H1 (cell line): ENCODE measurements at regions not wholly inside any gene's neighbourhood (a gene's known extent, or its start where the extent isn't known, plus 50 kb on each side); places are given as distances from the start of the nearest gene placed in this dataset.

Source experiments
- CTCF ChIA-PET: fragments of 300-600 bp; sonication (Branson Sonifier 250); formaldehyde crosslinking; loops from one replicate; lab custom pipeline; 2021; ENCODE audit not compliant: partially characterized antibody; lab: Charles Lee
- POLR2A ChIA-PET: fragments of 300-600 bp; sonication (Branson Sonifier 250); formaldehyde crosslinking; loops from one replicate; lab custom pipeline; 2021; ENCODE audit warnings: inconsistent platforms; ENCODE audit not compliant: partially characterized antibody; lab: Charles Lee
- DNase-seq, 2 experiments: peaks; one replicate each; pipeline versions ENCODE4 v3.0.0 to v3.0.0-alpha.2; 2010 to 2022; ENCODE audit warnings: low spot score in 2 of 2, low read depth in 1 of 2, mixed read lengths in 1 of 2
- FAIRE-seq: peaks from 2 replicates; lab custom pipeline; 2011; peaks lifted over from hg19 to GRCh38; lab: Jason Lieb, UNC
- H2AFZ ChIP-seq: 2 replicates; pipeline ENCODE4 v1.8.1; 2012; ENCODE audit warnings: low read length, inconsistent platforms
- H2AK5ac ChIP-seq: 2 replicates; pipeline ENCODE4 v1.6.1; 2013; ENCODE audit warnings: low read depth, low read length
- H2BK120ac ChIP-seq: replicated peaks from 2 replicates; pipeline ENCODE3; 2013; ENCODE audit warnings: low read depth, low read length, inconsistent platforms
- H2BK12ac ChIP-seq: 2 replicates; pipeline ENCODE4 v1.6.1; 2013; ENCODE audit warnings: low read depth, low read length
- H2BK15ac ChIP-seq: 2 replicates; pipeline ENCODE4 v1.6.1; 2013; ENCODE audit warnings: low read length
- H2BK20ac ChIP-seq: 2 replicates; pipeline ENCODE4 v1.6.1; 2013; ENCODE audit warnings: low read length
- H2BK5ac ChIP-seq: 2 replicates; pipeline ENCODE4 v1.6.1; 2013; ENCODE audit warnings: low read depth, low read length
- H3K14ac ChIP-seq: 2 replicates; pipeline ENCODE4 v1.6.1; 2013; ENCODE audit warnings: inconsistent platforms; ENCODE audit not compliant: insufficient read length
- H3K18ac ChIP-seq: 2 replicates; pipeline ENCODE4 v1.6.1; 2013; ENCODE audit warnings: low read length; ENCODE audit errors: extremely low read depth
- H3K23ac ChIP-seq: 2 replicates; pipeline ENCODE4 v1.6.1; 2013; ENCODE audit warnings: inconsistent platforms; ENCODE audit not compliant: insufficient read length
- H3K23me2 ChIP-seq: 2 replicates; pipeline ENCODE4 v1.6.1; 2013; ENCODE audit warnings: low read depth, low read length
- H3K27ac ChIP-seq: 2 replicates; pipeline ENCODE4 v1.6.1; 2011; ENCODE audit warnings: low read depth, low read length, inconsistent platforms
- H3K27me3 ChIP-seq, 4 experiments: replicated peaks in 1 of 4; 1 replicate in 1 of 4; 2 replicates in 3 of 4; pipeline versions ENCODE4 v1.6.1 to v1.8.1; 2011 to 2013; ENCODE audit warnings: low read length in 3 of 4, mild to moderate bottlenecking in 3 of 4, inconsistent platforms in 2 of 4, mixed read lengths in 2 of 4, moderate library complexity in 1 of 4; ENCODE audit not compliant: control insufficient read depth in 3 of 4, insufficient read depth in 3 of 4; ENCODE audit errors: extremely low read depth in 1 of 4
- H3K36me3 ChIP-seq, 4 experiments: 2 replicates each; pipeline versions ENCODE4 v1.6.1 to v1.8.1; 2011 to 2013; ENCODE audit warnings: mild to moderate bottlenecking in 4 of 4, low read length in 3 of 4, moderate library complexity in 2 of 4, control low read depth in 1 of 4, inconsistent platforms in 1 of 4; ENCODE audit not compliant: insufficient read depth in 4 of 4, control insufficient read depth in 2 of 4
- H3K4ac ChIP-seq: replicated peaks from 2 replicates; pipeline ENCODE3; 2013; ENCODE audit warnings: low read length, low read depth, mixed read lengths, inconsistent platforms; ENCODE audit not compliant: insufficient read length
- H3K4me1 ChIP-seq, 4 experiments: replicated peaks in 1 of 4; 1 replicate in 1 of 4; 2 replicates in 3 of 4; pipeline versions ENCODE4 v1.6.1 to v1.8.1; 2011 to 2013; ENCODE audit warnings: low read length in 3 of 4, inconsistent platforms in 2 of 4, mixed read lengths in 1 of 4; ENCODE audit not compliant: insufficient read depth in 4 of 4, control insufficient read depth in 3 of 4
- H3K4me2 ChIP-seq, 2 experiments: 2 replicates each; pipeline versions ENCODE4 v1.6.1 to v1.8.1; 2011 to 2013; ENCODE audit warnings: low read depth in 2 of 2, low read length in 2 of 2, control low read depth in 1 of 2, inconsistent platforms in 1 of 2, mild to moderate bottlenecking in 1 of 2; ENCODE audit not compliant: insufficient read depth in 1 of 2
- H3K4me3 ChIP-seq, 4 experiments: fragments of 200-600, 300-600 bp in 1 of 4; sonication (generic), shearing (Covaris generic), sonication (Bioruptor Twin) in 1 of 4; 2 replicates each; pipeline versions ENCODE4 v1.5.1 to v1.8.1; 2011 to 2016; ENCODE audit warnings: low read length in 4 of 4, low read depth in 3 of 4, control low read depth in 2 of 4, inconsistent platforms in 2 of 4, mild to moderate bottlenecking in 2 of 4, mixed read lengths in 1 of 4, moderate library complexity in 1 of 4; ENCODE audit not compliant: insufficient read depth in 2 of 4; ENCODE audit errors: extremely low read depth in 1 of 4
- H3K56ac ChIP-seq: replicated peaks from 2 replicates; pipeline ENCODE3; 2013; ENCODE audit warnings: low read depth, mild to moderate bottlenecking, mixed read lengths, low read length, inconsistent platforms; ENCODE audit not compliant: insufficient read length
- H3K79me1 ChIP-seq: 2 replicates; pipeline ENCODE4 v1.6.1; 2013; ENCODE audit warnings: low read depth, low read length, control low read depth
- H3K79me2 ChIP-seq, 2 experiments: 2 replicates each; pipeline versions ENCODE4 v1.6.1 to v1.8.1; 2012 to 2013; ENCODE audit warnings: low read length in 2 of 2, mild to moderate bottlenecking in 2 of 2, inconsistent platforms in 1 of 2; ENCODE audit not compliant: insufficient read depth in 2 of 2, control insufficient read depth in 1 of 2
- H3K9ac ChIP-seq, 4 experiments: replicated peaks in 1 of 4; 1 replicate in 1 of 4; 2 replicates in 3 of 4; pipeline versions ENCODE4 v1.6.1 to v1.8.1; 2011 to 2013; ENCODE audit warnings: low read depth in 3 of 4, low read length in 3 of 4, control low read depth in 2 of 4, mild to moderate bottlenecking in 2 of 4, moderate library complexity in 2 of 4, inconsistent platforms in 1 of 4; ENCODE audit errors: extremely low read depth in 1 of 4
- H3K9me3 ChIP-seq, 2 experiments: 2 replicates each; pipeline versions ENCODE4 v1.6.1 to v1.8.1; 2012 to 2013; ENCODE audit warnings: mild to moderate bottlenecking in 2 of 2, moderate library complexity in 2 of 2, control low read depth in 1 of 2, inconsistent platforms in 1 of 2, low read depth in 1 of 2, low read length in 1 of 2, mixed read lengths in 1 of 2; ENCODE audit not compliant: insufficient read depth in 2 of 2
- H4K20me1 ChIP-seq, 2 experiments: replicated peaks in 1 of 2; 2 replicates each; pipeline versions ENCODE3 to v1.8.1; 2011 to 2013; ENCODE audit warnings: inconsistent platforms in 2 of 2, low read length in 2 of 2, mild to moderate bottlenecking in 1 of 2; ENCODE audit not compliant: insufficient read depth in 2 of 2, control insufficient read depth in 1 of 2
- H4K5ac ChIP-seq: 2 replicates; pipeline ENCODE4 v1.6.1; 2013; ENCODE audit warnings: low read length, low read depth, mixed read lengths, inconsistent platforms; ENCODE audit not compliant: insufficient read length
- H4K8ac ChIP-seq: 2 replicates; pipeline ENCODE4 v1.8.0; 2013; ENCODE audit warnings: mild to moderate bottlenecking, moderate library complexity, low read length, inconsistent platforms; ENCODE audit not compliant: insufficient read depth; ENCODE audit errors: extremely low read depth
- H4K91ac ChIP-seq: replicated peaks from 2 replicates; pipeline ENCODE3; 2013; ENCODE audit warnings: low read length, mixed read lengths, inconsistent platforms; ENCODE audit not compliant: insufficient read length
- BRCA1 ChIP-seq: IDR thresholded peaks from 2 replicates; pipeline ENCODE4 v1.6.1; 2012; ENCODE audit warnings: low read depth, low read length, improper control_type of control experiment
- CBX5 ChIP-seq: fragments of 300-800, 300-1000 bp; sonication (generic); IDR thresholded peaks from 2 replicates; pipeline ENCODE4 v1.7.1; 2016; ENCODE audit warnings: antibody characterized with exemption, low read length, low read depth
- CTCF ChIP-seq, 3 experiments: IDR thresholded peaks; 1 replicate in 2 of 3; 2 replicates in 1 of 3; pipeline versions ENCODE4 v1.5.1 to v1.6.1; 2011; ENCODE audit warnings: low read length in 3 of 3, mild to moderate bottlenecking in 3 of 3, inconsistent platforms in 2 of 3, low read depth in 1 of 3, moderate library complexity in 1 of 3; ENCODE audit not compliant: insufficient read depth in 1 of 3; ENCODE audit errors: control extremely low read depth in 1 of 3
- NANOG ChIP-seq: IDR thresholded peaks from 2 replicates; pipeline ENCODE4 v1.6.1; 2011; ENCODE audit warnings: low read length, low read depth, mild to moderate bottlenecking, inconsistent platforms; ENCODE audit not compliant: insufficient read depth, poor library complexity, severe bottlenecking
- SIN3A ChIP-seq, 2 experiments: IDR thresholded peaks in 1 of 2; conservative IDR thresholded peaks in 1 of 2; 2 replicates each; pipeline ENCODE4 v1.6.1; 2011 to 2012; ENCODE audit warnings: low read length in 2 of 2, improper control_type of control experiment in 1 of 2, low read depth in 1 of 2, mild to moderate bottlenecking in 1 of 2
- WGBS, 2 experiments: shearing (Covaris generic) in 1 of 2; methylation state at CpG; one replicate each; pipeline versions ENCODE4 v1.1.6 to v1.1.7; 2013 to 2015; ENCODE audit warnings: low lambda C conversion rate in 2 of 2, mixed read lengths in 2 of 2, inconsistent platforms in 1 of 2, low coverage in 1 of 2, missing lambda C conversion rate in 1 of 2; ENCODE audit not compliant: insufficient replicate concordance in 2 of 2, insufficient coverage in 1 of 2, insufficient read length in 1 of 2; ENCODE audit errors: extremely low coverage in 1 of 2, missing lambda C conversion rate in 1 of 2; 5-methylcytosine and 5-hydroxymethylcytosine counted together
- TF ChIP-seq, protein P1 (sequence below): IDR thresholded peaks from 2 replicates; pipeline ENCODE4 v1.6.1; 2012; ENCODE audit warnings: inconsistent platforms
- TF ChIP-seq, protein P2 (sequence below): IDR thresholded peaks from 2 replicates; pipeline ENCODE4 v1.6.1; 2012; ENCODE audit warnings: low read length, inconsistent platforms

- no peak overlapping the region for H3K18ac ChIP-seq
- H2BK120ac ChIP-seq, result no peak overlapping the region
- H3K23me2 ChIP-seq, result no peaks in the 10 kb centered on the region
- no peak overlapping the region for H3K23ac ChIP-seq
- H2AK5ac ChIP-seq, result no peak overlapping the region
- no peak overlapping the region for H2BK12ac ChIP-seq
- no peak overlapping the region for H4K5ac ChIP-seq
- no peaks in the 10 kb centered on the region for H3K79me2 ChIP-seq
- no peak overlapping the region for H2BK5ac ChIP-seq
- WGBS, 2 experiments, result 90% methylated on average over 7 of the region's 7 CpGs; no CpG with 5 or more reads in 1 of the 2 experiments
- FAIRE-seq (no peak), DNase-seq (no peak)
- no peak overlapping the region for H3K4me2 ChIP-seq
- H3K9ac ChIP-seq, result no peak overlapping the region
- no peak for TF ChIP-seq SIN3A (conservative IDR thresholded peaks at IDR 0.05 in 1 of 2, IDR thresholded peaks at IDR 0.05 in 1 of 2; ENCODE audit: low read depth in 1 of 2, low read length in 2 of 2)
- TF ChIP-seq, protein P1, sequence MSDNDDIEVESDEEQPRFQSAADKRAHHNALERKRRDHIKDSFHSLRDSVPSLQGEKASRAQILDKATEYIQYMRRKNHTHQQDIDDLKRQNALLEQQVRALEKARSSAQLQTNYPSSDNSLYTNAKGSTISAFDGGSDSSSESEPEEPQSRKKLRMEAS, result no peak
- TF ChIP-seq NANOG, result no peak
- TF ChIP-seq, protein P2, sequence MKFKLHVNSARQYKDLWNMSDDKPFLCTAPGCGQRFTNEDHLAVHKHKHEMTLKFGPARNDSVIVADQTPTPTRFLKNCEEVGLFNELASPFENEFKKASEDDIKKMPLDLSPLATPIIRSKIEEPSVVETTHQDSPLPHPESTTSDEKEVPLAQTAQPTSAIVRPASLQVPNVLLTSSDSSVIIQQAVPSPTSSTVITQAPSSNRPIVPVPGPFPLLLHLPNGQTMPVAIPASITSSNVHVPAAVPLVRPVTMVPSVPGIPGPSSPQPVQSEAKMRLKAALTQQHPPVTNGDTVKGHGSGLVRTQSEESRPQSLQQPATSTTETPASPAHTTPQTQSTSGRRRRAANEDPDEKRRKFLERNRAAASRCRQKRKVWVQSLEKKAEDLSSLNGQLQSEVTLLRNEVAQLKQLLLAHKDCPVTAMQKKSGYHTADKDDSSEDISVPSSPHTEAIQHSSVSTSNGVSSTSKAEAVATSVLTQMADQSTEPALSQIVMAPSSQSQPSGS, result no peak
- TF ChIP-seq CTCF (IDR thresholded peaks at IDR 0.05; ENCODE audit: control extremely low read depth in 1 of 3, insufficient read depth in 1 of 3, low read depth in 1 of 3, low read length in 3 of 3), result no peak
- TF ChIP-seq BRCA1, result no peak
- no peak for TF ChIP-seq CBX5
- no peak overlapping the region for H2BK20ac ChIP-seq
- H4K8ac ChIP-seq, result no peak overlapping the region
- no peak overlapping the region for H3K27ac ChIP-seq
- H3K79me1 ChIP-seq, result no peaks in the 10 kb centered on the region; the same call in 1 of the 2 replicates
- H3K4me3 ChIP-seq, result no peak overlapping the region
- H4K91ac ChIP-seq, result no peak overlapping the region
- H4K20me1 ChIP-seq, result peaks cover 4 to 16% of the 10 kb centered on the region in 2 experiments
- no peaks in the 10 kb centered on the region for H3K9me3 ChIP-seq
- no peak overlapping the region for H2AFZ ChIP-seq
- peaks cover 0 to 14% (median 5%) of the 10 kb centered on the region in 4 experiments; a peak in 5 of 7 replicates for H3K27me3 ChIP-seq
- H3K14ac ChIP-seq, result no peak overlapping the region
- peaks cover 5 to 16% (median 7%) of the 10 kb centered on the region in 4 experiments for H3K4me1 ChIP-seq
- ChIA-PET POLR2A (no interaction called here), CTCF (interaction anchor here (1.0 to 2.2 kb wide), 2 partner anchors 14 to 58 kb away, joined by 3 to 9 read pairs; no protein-coding TSS in a partner anchor)
- H3K4ac ChIP-seq, result no peak overlapping the region
- no peaks in the 10 kb centered on the region for H3K36me3 ChIP-seq
- no peak overlapping the region for H2BK15ac ChIP-seq
- H3K56ac ChIP-seq, result no peak overlapping the region
These were observed 68.8 kb upstream of the STX18 start for GRCh38 chr4:4610672-4611071.
